Glomerular visceral epithelial cell (primary cell): ENCODE measurements at regions not wholly inside any gene's neighbourhood (a gene's known extent, or its start where the extent isn't known, plus 50 kb on each side); places are given as distances from the start of the nearest gene placed in this dataset.
"Not testable (repeated sequence)": the region's sequence is repeated elsewhere in the genome, so short reads cannot be mapped to it uniquely, and the experiment has no call there.

Experiments
- DNase-seq: peaks from one replicate; pipeline ENCODE4 v3.0.0-alpha.2; 2016; ENCODE audit errors: extremely low spot score

DNA sequence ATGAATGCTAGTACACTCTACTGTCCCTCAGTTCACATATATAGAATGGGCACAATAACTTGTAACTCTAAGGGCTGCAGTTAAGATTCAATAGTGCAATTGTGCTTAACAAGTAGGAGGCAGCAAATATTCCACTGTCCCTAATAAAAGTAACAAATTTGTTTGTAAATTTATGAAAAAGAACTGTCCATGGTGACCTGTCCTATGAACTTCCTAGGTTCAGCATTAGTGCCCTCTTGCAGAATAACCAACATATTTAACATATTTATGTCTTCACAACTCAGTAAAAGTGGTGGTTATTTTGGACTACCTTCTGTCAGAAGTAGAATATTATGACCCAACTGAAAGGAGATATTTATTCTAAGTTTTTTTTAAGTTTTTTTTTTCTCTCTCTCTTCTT, 327.8 kb downstream of the CENPW start:
- no peak for DNase-seq

- DNase-seq = no peak
These were observed 332.7 kb downstream of the CENPW start for GRCh38 chr6:126672649-126673048.

GRCh38 chr6:126673749-126674148, 333.8 kb downstream of the CENPW start:
- not testable (repeated sequence) for DNase-seq

DNA sequence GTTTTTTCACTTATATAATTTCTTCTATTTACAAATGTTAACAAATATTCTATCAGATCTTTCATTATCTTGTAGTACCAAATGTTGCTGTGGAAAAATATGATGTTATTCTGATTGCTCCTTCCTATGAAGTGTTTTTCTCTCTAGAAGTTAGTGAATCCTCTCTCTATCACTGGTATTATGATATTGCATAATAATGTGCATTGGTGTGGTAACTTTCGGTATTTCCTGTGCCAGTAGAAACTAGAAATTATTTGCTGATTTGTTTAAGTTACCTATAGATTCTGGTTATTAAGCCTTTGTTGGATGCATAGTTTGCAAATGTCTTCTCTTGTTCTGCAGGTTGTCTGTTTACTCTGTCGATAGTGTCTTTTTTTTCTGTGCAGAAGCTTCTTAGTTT, 342.5 kb downstream of the CENPW start:
- no peak for DNase-seq

DNA sequence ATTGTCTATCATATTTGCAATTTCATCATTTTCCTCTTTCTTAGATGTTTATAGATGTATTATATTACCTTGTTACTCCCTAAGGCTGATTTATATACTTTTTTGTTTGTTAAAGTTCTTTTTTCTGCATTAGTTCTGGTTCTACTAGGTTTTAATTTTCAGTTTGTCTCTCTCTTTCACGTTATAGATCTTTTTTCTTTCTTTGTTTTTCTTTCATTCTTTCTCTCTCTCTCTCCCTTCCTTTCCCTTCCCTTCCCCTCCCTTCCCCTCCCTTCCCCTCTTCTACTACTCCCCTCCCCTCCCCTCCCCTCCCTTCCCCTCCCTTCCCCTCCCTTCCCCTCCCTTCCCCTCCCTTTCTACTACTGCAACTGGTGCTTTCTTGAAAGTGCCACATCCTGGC, 345.3 kb downstream of the CENPW start:
- DNase-seq = no peak

GRCh38 chr6:126696921-126697693, 357.2 kb downstream of the CENPW start:
- DNase-seq = no peak

DNA sequence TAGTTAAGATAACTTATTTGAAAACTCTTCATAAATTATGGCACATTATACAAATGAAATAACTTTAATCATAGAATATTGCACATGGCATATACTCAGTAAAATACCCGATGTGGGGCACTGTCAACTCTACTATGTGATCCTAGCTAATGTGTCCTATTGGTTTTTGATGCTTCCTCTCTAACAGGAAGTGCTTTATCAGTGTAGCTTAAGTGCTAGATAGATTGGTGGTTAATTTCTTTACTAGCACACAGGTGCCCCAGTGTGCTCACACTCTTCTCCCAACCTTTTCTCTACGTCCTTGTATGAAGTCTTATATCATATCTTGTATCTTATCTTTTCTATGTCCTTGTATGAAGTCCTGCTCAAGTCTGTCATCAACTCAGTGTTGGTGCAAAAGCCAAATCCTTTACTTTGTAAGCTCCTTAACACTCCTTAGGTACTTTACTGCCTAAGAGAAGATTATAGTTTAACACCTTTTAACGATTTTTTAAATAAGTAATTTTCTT, 358.9 kb downstream of the CENPW start:
- no peak for DNase-seq

DNA sequence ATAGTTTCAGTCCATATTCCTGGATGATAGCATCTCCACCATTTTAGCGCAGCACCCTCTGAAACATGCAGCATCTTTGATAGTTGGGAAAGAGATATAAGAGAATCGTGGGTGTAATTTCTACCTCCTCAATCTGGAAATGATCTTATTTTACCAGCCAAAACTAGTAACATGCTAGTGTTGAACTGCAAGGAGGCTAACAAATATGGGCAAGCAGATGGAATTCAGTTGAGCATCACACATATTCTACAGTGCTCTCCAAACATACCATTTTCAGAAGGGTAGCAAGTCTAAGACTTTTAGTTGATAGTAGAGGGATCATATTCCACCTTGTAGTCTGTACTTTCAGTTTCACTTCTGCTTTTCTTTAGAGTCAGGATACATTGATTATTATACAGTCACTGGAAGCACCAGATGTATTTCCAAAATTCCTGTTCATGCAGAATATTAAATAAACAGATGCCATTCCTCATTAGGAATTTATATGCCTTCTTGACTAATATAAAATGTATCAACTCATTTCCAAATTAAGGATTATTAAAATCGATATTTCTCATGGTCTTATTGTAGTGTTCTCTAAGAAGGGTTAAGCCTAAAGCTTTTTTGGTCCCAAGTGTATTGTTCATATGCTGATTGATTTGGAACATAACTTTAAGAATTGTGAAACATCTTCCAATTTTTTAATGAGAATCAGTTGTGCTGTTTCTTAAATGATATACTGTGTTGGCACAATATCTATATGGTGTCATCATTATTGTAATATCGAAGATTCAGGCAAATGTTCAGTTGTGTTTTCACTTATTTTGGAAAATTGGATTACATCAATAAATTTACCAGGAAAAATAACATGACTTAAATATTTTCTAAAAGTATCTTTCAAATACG, 362.0 kb downstream of the CENPW start:
- DNase-seq = no peak

GRCh38 chr6:126716032-126716431, 376.1 kb downstream of the CENPW start:
- DNase-seq = no peak

- DNase-seq = peak; percentile 6
These were observed 377.1 kb downstream of the CENPW start for GRCh38 chr6:126716826-126717509.

DNA sequence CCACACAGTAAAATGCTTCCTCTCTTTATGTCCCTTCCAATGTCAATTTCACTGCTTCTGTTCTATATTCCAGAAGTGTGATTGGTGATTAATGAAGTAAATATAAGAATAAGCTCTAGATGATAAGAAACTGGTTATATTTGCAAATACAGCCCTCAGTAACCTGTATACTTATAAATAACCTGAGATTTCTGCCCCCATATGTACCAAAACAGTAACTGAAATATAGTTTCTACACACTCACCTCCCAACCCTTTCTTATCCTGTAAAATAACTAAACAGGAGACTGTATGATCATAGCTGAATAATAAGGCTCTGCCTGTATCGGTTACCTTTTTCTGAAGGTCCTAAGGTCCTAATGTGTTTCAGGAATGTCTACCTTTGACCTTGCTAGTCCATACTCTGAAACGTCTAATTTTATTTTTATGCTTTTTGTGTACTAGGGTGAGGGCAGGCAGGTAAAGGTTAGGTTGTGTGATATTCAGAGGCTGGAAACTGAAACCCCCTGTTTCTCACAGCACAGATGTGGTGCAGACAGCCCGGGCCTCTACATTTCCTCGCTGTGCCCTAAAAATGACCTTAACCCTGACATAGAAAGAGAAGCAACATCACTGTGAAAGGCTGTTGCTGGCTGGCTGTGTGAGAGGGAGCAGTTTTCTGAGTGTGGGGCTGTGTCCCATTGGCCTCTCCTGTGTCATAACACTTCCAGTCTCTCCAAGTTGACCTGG, 378.8 kb downstream of the CENPW start:
- DNase-seq = no peak

DNA sequence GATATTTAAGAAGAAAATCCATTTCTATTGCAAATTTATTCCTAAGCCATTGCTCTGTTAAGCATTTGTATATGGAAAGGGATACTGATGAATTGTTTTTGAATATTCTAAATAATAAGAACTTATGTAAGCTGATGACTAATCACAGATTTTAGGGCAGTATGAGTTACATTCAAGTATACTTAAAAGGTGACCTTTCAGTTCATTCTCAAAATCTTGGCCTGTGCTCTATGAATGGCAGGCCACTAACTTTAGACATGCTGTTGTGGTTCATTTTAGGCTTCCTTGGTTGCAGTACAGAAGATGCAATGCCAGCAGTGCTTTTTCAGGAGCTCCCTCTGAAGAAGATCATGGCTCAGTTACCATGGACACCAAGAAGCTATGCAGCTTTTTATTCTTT, 380.4 kb downstream of the CENPW start:
- no peak for DNase-seq

DNA sequence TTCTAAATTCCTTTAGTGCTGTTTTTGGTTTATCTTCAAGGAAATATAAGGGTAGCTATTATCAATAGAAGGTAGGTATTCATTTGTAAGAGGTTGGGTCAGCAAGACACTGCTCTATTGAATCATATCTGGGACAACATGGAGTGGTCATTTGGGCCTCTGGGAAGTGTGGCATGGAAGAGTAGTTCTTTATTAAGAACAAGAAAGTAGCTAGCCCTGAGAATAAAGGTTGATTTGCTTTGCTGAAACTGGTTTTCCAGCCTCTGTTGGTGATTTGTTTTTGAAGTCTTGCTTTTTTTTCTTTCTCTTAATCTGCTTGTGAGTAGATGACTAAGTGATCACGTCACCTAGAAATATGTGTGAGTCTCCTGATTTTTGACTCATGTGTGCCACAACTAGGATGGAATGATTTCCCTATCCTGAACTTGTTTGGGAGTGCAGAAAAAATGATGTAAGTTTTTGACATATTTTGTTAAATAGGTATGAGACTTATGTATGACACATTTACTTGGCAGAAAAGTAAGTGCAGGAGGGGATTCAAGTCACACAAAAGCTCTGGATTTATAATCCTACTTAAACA, 381.8 kb downstream of the CENPW start:
- DNase-seq = peak; percentile 73

DNA sequence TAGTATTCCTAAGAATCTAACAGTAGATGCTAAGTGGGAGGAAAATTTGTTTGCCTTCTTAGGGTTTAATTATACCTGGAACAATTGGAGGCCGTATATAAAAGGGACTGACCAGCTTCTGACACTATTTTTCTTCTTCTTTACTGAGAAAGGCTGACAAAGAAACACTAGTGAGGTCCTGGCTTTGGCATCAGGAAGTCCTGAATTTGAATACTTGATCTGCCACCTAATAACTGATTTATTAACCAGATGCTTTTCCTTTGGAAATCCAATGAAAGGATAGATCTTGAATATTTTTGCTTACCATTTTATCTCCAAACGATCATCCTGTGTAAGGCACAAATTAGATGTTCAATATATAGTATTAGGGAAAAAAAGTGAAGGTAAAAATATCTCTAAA, 382.5 kb downstream of the CENPW start:
- DNase-seq = no peak

GRCh38 chr6:126723541-126724170, 383.7 kb downstream of the CENPW start:
- DNase-seq = no peak

- no peak for DNase-seq
These were observed 384.9 kb downstream of the CENPW start for GRCh38 chr6:126724821-126725220.

DNA sequence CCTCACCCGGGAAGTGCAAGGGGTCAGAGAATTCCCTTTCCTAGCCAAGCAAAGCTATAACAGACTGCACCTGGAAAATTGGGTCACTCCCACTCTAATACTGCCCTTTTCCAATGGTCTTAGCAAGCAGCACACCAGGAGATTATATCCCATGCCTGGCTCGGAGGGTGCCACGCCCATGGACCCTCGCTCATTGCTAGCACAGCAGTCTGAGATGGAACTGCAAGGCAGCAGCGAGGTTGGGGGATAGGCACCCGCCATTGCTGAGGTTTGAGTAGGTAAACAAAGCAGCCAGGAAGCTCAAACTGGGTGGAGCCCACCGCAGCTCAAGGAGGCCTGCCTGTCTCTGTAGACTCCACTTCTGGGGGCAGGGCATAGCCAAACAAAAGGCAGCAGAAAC, 386.5 kb downstream of the CENPW start:
- DNase-seq = not testable (repeated sequence)

DNA sequence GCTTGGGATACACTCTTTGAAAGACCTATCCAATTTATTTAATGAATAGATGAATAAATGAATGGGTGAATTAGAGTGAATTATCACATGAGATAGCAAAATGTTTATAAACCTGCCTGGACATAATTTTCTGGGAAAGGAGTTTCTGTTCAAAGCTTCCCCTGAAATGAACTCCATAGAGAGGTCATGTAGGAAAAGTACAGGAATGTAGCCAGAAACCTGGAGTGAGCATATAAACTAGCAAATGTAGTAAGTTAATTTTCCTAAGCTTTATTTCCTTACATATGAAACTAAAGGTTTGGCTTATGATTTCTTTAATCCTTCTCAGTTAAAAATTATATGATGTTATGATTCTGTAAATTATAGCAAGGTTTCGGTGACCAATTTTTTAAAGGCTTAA, 380.3 kb upstream of the RSPO3 start:
- no peak for DNase-seq

GRCh38 chr6:126738641-126739040, 379.8 kb upstream of the RSPO3 start:
- no peak for DNase-seq

GRCh38 chr6:126743076-126743475, 375.4 kb upstream of the RSPO3 start:
- no peak for DNase-seq
